ENCODE measurements at regions not wholly inside any gene's neighbourhood (a gene's known extent, or its start where the extent isn't known, plus 50 kb on each side); places are given as distances from the start of the nearest gene placed in this dataset.

DNA sequence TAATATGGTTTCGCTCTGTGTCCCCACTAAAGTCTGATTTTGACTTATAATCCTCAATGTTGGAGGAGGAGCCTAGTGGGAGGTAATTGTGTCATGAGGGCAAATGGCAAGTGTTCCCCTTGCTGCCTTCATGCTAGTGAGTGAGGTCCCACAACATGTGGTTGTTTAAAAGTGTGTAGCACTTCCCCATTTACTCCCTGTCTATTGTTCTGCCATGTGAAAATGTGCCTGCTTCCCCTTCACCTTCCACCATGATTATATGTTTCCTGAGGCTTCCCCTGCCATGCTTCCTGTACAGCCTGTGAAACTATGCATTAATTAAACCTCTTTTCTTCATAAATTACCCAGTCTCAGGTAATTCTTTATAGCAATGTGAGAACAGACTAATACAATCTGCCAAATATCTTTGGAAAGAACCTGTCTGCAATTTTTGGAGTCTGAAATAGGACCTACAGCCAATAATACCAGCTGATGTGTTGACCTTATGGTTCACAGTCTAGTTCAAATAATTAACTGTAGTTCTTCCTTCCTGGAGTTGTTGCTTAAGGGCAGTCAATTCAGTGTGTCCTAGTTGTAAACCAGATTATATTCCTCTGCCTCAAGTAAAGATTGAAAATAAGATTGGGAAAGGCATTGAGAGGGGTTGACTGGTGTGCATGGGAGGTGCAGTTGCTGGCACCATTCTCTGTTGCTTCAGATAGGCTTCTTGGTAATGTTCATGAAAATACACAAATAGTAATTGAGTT is 1442.9 kb downstream of the SLITRK1 start:
- no peak overlapping the region for H2AFZ ChIP-seq (ENCODE audit: low read depth, low read length)
- TF ChIP-seq EP300 (conservative IDR thresholded peaks at IDR 0.05; ENCODE audit: poor library complexity, severe bottlenecking) (no peak), POLR2AphosphoS5 (IDR thresholded peaks at IDR 0.05) (no peak), EZH2 (IDR thresholded peaks at IDR 0.05; ENCODE audit: borderline replicate concordance, insufficient read depth, low read length, poor library complexity, severe bottlenecking) (no peak), TAF1 (IDR thresholded peaks at IDR 0.05; ENCODE audit: low read depth) (no peak), SMC3 (conservative IDR thresholded peaks at IDR 0.05; ENCODE audit: poor library complexity) (no peak), RAD21 (conservative IDR thresholded peaks at IDR 0.05) (no peak), MXI1 (conservative IDR thresholded peaks at IDR 0.05; ENCODE audit: poor library complexity, severe bottlenecking) (no peak)
- TF ChIP-seq, protein P1, sequence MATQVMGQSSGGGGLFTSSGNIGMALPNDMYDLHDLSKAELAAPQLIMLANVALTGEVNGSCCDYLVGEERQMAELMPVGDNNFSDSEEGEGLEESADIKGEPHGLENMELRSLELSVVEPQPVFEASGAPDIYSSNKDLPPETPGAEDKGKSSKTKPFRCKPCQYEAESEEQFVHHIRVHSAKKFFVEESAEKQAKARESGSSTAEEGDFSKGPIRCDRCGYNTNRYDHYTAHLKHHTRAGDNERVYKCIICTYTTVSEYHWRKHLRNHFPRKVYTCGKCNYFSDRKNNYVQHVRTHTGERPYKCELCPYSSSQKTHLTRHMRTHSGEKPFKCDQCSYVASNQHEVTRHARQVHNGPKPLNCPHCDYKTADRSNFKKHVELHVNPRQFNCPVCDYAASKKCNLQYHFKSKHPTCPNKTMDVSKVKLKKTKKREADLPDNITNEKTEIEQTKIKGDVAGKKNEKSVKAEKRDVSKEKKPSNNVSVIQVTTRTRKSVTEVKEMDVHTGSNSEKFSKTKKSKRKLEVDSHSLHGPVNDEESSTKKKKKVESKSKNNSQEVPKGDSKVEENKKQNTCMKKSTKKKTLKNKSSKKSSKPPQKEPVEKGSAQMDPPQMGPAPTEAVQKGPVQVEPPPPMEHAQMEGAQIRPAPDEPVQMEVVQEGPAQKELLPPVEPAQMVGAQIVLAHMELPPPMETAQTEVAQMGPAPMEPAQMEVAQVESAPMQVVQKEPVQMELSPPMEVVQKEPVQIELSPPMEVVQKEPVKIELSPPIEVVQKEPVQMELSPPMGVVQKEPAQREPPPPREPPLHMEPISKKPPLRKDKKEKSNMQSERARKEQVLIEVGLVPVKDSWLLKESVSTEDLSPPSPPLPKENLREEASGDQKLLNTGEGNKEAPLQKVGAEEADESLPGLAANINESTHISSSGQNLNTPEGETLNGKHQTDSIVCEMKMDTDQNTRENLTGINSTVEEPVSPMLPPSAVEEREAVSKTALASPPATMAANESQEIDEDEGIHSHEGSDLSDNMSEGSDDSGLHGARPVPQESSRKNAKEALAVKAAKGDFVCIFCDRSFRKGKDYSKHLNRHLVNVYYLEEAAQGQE (IDR thresholded peaks at IDR 0.05; ENCODE audit: borderline replicate concordance): no peak
- TF ChIP-seq, protein P2, sequence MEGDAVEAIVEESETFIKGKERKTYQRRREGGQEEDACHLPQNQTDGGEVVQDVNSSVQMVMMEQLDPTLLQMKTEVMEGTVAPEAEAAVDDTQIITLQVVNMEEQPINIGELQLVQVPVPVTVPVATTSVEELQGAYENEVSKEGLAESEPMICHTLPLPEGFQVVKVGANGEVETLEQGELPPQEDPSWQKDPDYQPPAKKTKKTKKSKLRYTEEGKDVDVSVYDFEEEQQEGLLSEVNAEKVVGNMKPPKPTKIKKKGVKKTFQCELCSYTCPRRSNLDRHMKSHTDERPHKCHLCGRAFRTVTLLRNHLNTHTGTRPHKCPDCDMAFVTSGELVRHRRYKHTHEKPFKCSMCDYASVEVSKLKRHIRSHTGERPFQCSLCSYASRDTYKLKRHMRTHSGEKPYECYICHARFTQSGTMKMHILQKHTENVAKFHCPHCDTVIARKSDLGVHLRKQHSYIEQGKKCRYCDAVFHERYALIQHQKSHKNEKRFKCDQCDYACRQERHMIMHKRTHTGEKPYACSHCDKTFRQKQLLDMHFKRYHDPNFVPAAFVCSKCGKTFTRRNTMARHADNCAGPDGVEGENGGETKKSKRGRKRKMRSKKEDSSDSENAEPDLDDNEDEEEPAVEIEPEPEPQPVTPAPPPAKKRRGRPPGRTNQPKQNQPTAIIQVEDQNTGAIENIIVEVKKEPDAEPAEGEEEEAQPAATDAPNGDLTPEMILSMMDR (IDR thresholded peaks at IDR 0.05; ENCODE audit: poor library complexity, severe bottlenecking): no peak
- H3K4me3 ChIP-seq (ENCODE audit: low read length): no peak overlapping the region
- H3K27ac ChIP-seq (ENCODE audit: low read length): no peak overlapping the region
- no peak overlapping the region for H3K9ac ChIP-seq (ENCODE audit: low read length)
- no peaks in the 10 kb centered on the region for H3K36me3 ChIP-seq (ENCODE audit: insufficient read depth, low read length)
- H3F3A ChIP-seq (ENCODE audit: insufficient read depth, low read length, poor library complexity, severe bottlenecking): no peaks in the 10 kb centered on the region
- no peaks in the 10 kb centered on the region for H4K20me1 ChIP-seq (ENCODE audit: insufficient read depth)
- peaks cover 8% of the 10 kb centered on the region for H3K9me3 ChIP-seq (ENCODE audit: low read length)
- no peaks in the 10 kb centered on the region for H3K9me2 ChIP-seq (ENCODE audit: insufficient read depth, low read length)
- no peaks in the 10 kb centered on the region for H3K79me2 ChIP-seq (replicated peaks; ENCODE audit: insufficient read depth, low read length)
- no peak overlapping the region for H3K4me2 ChIP-seq (ENCODE audit: low read length)
- no peaks in the 10 kb centered on the region for H3K27me3 ChIP-seq (ENCODE audit: insufficient read depth, low read depth, low read length)

GRCh38 chr13:82438320-82438719 is 1444.0 kb downstream of the SLITRK1 start:
- H3K27me3 ChIP-seq (ENCODE audit: insufficient read depth, low read depth, low read length): no peaks in the 10 kb centered on the region
- no peaks in the 10 kb centered on the region for H3K79me2 ChIP-seq (replicated peaks; ENCODE audit: insufficient read depth, low read length)
- H2AFZ ChIP-seq (ENCODE audit: low read depth, low read length): no peak overlapping the region
- H3K36me3 ChIP-seq (ENCODE audit: insufficient read depth, low read length): no peaks in the 10 kb centered on the region
- H4K20me1 ChIP-seq (ENCODE audit: insufficient read depth): no peaks in the 10 kb centered on the region
- no peaks in the 10 kb centered on the region for H3K9me2 ChIP-seq (ENCODE audit: insufficient read depth, low read length)
- no peak overlapping the region for H3K4me3 ChIP-seq (ENCODE audit: low read length)
- TF ChIP-seq, protein P1 (IDR thresholded peaks at IDR 0.05; ENCODE audit: borderline replicate concordance): no peak
- TF ChIP-seq, protein P2 (IDR thresholded peaks at IDR 0.05; ENCODE audit: poor library complexity, severe bottlenecking): no peak
- TF ChIP-seq EZH2 (IDR thresholded peaks at IDR 0.05; ENCODE audit: borderline replicate concordance, insufficient read depth, low read length, poor library complexity, severe bottlenecking) (no peak), EP300 (conservative IDR thresholded peaks at IDR 0.05; ENCODE audit: poor library complexity, severe bottlenecking) (no peak), RAD21 (conservative IDR thresholded peaks at IDR 0.05) (no peak), MXI1 (conservative IDR thresholded peaks at IDR 0.05; ENCODE audit: poor library complexity, severe bottlenecking) (no peak), SMC3 (conservative IDR thresholded peaks at IDR 0.05; ENCODE audit: poor library complexity) (no peak), POLR2AphosphoS5 (IDR thresholded peaks at IDR 0.05) (no peak)
- no peaks in the 10 kb centered on the region for H3F3A ChIP-seq (ENCODE audit: insufficient read depth, low read length, poor library complexity, severe bottlenecking)
- no peak overlapping the region for H3K9ac ChIP-seq (ENCODE audit: low read length)
- no peak overlapping the region for H3K27ac ChIP-seq (ENCODE audit: low read length)
- H3K9me3 ChIP-seq (ENCODE audit: low read length): peaks cover 8% of the 10 kb centered on the region
- H3K4me2 ChIP-seq (ENCODE audit: low read length): no peak overlapping the region
